NCI-H187 treated with DMSO at 0.1 percent for 48 hours (cell line): ENCODE measurements at regions not wholly inside any gene's neighbourhood (a gene's known extent, or its start where the extent isn't known, plus 50 kb on each side); places are given as distances from the start of the nearest gene placed in this dataset.

ENCODE experiments used
- DNase-seq: peaks from one replicate; lab custom pipeline; 2025; lab: John Stamatoyannopoulos, UW

DNA sequence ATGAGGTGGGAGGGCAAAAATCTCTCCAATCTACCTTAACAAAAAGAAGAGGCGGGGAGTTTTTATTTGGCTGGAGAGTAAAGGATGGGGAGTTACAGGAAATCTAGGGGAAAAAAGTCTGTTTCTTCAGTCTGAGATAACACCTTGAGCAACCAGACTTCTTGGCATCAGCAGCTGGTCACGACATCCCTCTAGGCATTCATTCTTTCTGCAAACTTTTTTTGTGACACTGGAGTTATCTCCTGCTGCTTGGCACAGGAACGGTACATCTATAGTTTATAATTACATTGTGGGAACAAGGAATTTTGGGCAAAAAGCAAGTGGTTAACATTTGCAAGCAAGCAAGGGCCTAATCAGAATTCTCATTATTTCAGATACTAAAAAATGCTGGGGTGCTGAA lies 50.6 kb upstream of the IFNGR1 start:
- no peak for DNase-seq

DNA sequence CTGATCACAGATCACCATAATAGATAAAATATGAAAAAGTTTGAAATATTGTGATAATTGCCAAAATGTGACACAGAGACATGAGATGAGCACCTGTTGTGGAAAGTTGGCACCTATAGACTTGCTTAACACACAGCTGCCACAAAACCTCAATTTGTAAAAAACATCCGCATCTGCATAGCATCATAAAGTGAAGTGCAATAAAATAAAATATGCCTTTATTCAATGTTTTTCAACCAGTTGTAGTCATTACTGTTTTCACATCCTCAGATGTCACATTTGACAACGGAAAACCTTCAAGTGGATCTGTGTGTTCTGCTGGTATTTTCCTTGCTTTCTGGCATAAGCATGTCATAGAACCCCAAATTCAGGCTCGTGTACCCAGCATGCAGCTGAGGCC lies 50.2 kb upstream of the IFNGR1 start:
- DNase-seq = no peak
